ENCODE measurements at regions not wholly inside any gene's neighbourhood (a gene's known extent, or its start where the extent isn't known, plus 50 kb on each side); places are given as distances from the start of the nearest gene placed in this dataset.
"Not testable (repeated sequence)": the region's sequence is repeated elsewhere in the genome, so short reads cannot be mapped to it uniquely, and the experiment has no call there.

DNA sequence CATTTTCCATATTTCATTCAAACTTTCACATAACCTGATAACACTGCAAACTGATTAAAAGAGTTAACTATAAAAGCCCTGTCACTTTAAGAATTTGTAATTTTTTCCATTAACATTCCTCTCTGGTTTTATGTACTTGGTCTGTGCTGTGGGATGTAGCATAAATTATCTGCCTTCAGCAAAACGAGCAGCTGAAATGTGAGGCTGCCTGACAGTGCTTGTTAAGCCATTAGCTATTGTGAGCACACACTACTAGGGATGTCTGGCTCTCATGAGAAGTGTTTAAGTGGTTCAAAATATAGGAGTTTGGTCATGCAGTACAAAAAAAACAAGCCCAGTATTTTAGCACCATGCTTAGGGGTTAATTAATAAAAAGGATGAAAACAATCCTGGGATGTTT, 63.0 kb downstream of the HOXA1 start:
- no peak for DNase-seq
- TF ChIP-seq POLR2A (IDR thresholded peaks at IDR 0.05; ENCODE audit: low read length) (no peak), GATA1 (IDR thresholded peaks at IDR 0.05; ENCODE audit: low read depth, low read length) (no peak)

DNA sequence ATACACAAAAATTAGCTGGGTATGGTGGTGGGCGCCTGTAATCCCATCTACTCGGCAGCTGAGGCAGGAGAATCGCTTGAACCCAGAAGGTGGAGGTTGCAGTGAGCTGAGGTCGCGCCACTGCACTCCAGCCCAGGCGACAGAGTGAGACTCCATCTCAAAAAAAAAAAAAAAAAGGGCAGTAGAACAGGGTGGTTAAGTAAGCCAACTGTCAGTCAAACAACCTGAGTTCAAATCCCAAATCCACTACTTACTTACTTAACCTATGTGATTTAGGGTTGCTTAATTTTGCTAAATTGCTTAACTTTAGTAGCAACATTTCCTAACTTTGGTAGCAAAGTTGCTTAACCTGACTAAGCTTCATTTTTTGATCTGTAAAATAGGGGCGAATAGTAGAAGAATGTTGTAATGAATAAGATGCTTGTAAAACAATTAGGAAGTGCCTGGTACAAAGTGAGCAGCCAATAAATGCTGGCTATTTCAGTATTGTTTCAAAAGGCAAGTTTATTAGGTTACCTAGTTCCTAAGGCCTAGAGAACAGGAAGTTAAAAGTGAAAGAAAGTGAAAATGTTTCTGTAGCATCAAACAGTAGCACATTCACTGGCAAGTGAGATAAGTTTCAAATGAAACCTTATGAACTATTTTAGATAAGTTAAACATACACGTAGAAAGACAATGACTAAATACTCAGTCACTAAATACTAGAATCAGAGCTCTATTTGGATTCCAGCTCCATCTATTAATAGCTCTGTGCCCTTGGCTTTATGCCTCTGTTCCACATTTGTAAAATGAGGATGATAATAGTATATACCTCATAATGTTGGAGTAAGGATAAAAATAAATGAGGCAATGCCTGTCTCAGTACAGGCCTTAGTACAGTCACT, 64.3 kb downstream of the HOXA1 start:
- TF ChIP-seq GATA1 (IDR thresholded peaks at IDR 0.05; ENCODE audit: low read depth, low read length) (no peak), POLR2A (IDR thresholded peaks at IDR 0.05; ENCODE audit: low read length) (no peak)
- peak; percentile 11 to 23 for DNase-seq

- no peak for DNase-seq
Observed at GRCh38 chr7:27030393-27031050, 65.3 kb downstream of the HOXA1 start.

DNA sequence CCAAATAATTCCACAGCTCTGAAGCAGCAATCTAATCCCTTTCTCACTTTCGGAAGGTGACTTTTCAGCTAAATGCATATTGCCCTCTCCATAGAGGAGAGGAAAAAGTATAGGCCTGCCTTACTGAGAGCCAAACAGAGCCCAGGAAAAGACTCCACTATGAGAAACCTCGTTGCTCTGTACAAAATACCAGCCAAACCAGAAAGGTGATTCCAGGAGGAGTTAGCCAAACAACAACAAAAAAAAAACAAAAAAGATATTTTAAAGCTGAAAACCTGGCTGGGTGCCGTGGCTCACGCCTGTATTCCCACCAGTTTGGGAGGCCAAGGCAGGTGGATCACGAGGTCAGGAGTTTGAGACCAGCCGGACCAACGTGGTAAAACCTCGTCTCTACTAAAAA, 70.5 kb downstream of the HOXA1 start:
- no peak for DNase-seq
- TF ChIP-seq POLR2A (IDR thresholded peaks at IDR 0.05; ENCODE audit: low read length), result no peak
- TF ChIP-seq GATA1 (IDR thresholded peaks at IDR 0.05; ENCODE audit: low read depth, low read length), result no peak

More at GRCh38 chr7:27030393-27031050, 65.3 kb downstream of the HOXA1 start:
- TF ChIP-seq POLR2A (IDR thresholded peaks at IDR 0.05; ENCODE audit: low read length), result no peak
- no peak for TF ChIP-seq GATA1 (IDR thresholded peaks at IDR 0.05; ENCODE audit: low read depth, low read length)

DNA sequence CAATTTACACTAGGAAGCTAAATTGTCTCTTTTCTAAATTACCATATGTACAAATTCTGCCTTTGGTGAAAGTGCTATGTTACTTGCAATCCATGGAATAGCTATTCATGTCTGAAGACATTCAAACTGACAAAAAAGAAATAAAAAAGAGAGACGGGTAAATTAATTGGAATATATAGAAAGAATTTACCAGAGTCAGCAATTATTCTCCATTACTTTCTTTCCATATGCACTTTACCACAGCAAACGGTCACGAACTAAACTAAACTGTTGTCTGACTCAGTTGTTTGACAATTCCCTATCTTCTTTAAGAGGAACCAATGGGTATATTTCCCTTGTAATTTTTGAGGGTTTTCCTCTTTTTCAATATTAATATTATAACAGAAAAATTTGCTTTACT, 85.7 kb downstream of the HOXA1 start:
- TF ChIP-seq POLR2A (IDR thresholded peaks at IDR 0.05; ENCODE audit: low read length) (no peak), GATA1 (IDR thresholded peaks at IDR 0.05; ENCODE audit: low read depth, low read length) (no peak)
- no peak for DNase-seq

- DNase-seq, result peak; percentile 68 to 86
- TF ChIP-seq POLR2A (IDR thresholded peaks at IDR 0.05; ENCODE audit: low read length), result no peak
- no peak for TF ChIP-seq GATA1 (IDR thresholded peaks at IDR 0.05; ENCODE audit: low read depth, low read length)
Observed at GRCh38 chr7:27000496-27000895, 95.3 kb downstream of the HOXA1 start.

DNA sequence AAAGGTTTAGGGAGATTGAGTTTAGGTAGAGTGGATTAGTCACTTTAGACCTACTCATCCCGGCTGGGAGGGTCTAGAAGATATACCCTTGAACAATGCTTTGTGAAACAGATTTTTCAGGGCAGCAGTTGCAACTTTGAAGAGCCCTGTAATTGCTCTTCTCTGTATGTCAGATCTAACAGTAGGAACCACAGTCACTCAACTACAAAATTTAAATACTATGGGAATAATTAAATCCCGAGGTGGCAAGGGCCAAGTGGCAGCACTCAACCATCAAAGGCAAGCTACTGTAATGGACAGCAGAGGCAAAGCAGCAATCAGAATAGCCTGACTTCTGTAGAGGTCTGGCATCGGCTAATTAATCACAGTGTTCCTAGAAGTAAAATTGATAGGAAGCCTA, 97.5 kb downstream of the HOXA1 start:
- DNase-seq, result not testable (repeated sequence)

- DNase-seq, result no peak
- TF ChIP-seq GATA1 (IDR thresholded peaks at IDR 0.05; ENCODE audit: low read depth, low read length) (no peak), POLR2A (IDR thresholded peaks at IDR 0.05; ENCODE audit: low read length) (no peak)
Observed at GRCh38 chr7:26995666-26996065, 100.1 kb downstream of the HOXA1 start.

DNA sequence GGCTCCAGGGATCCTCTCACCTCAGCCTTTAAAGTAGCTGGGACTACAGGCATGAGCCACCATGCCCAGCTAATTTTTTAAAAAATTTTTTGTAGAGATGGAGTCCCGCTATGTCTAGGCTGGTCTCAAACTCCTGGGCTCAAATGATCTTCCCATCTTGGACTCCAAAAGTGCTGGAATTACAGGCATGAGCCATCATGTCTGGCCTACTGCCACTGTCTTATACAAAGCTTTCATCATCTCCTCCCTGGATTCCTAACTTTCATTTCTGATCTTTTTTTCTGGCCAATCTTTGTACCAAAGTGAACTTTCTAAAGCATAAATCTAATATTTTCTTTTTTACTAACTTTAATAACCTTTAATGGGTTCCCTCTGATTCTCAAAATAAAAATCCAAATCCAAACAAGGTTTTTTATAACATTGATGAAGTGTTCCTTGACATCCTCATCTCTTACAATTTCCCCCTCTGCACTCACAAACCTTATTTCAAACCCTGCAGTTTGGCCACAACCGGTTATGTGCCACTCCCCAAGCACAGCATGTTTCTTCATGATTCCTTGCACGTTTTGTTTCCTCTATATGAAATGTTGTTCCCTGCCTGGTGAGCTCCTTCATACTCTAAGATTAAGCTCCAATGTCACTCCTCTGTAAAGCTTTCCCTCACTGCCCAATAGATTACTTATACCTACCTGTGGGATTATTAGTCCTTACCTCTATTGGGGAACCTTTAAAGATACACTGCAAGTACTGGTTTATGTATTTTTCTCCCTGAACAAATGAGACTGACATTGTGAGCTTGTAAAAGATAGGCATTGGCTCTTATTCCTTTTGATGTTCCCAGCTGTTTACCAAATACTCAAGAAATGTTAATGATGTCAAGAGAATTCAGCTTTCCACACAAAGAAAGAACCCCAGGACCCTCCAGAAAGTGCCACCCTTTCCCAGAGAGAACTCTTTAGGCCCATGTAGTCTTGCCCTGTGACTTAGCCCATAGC, 101.7 kb downstream of the HOXA1 start:
- no peak for TF ChIP-seq POLR2A (IDR thresholded peaks at IDR 0.05; ENCODE audit: low read length)
- no peak for TF ChIP-seq GATA1 (IDR thresholded peaks at IDR 0.05; ENCODE audit: low read depth, low read length)

DNA sequence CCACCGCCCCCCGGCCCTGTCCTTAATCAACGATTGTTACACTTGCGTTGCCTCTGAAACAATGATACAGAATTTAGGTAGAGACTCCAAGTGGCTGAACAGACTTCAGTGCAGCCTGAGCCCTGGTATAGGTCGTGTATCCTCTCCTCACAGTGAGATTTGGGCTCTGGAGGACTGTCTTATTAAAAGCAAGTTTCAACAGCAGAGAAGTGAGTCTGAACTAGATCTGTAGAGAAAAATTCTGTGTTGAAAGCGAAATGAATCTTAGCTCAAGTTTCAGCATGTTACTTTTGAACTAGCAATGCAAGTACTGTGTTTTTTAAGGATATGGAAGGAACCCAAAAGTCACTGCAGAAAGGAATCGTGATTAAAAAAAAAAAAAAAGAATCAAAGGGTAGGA, 103.1 kb downstream of the HOXA1 start:
- no peak for TF ChIP-seq GATA1 (IDR thresholded peaks at IDR 0.05; ENCODE audit: low read depth, low read length)
- TF ChIP-seq POLR2A (IDR thresholded peaks at IDR 0.05; ENCODE audit: low read length), result no peak
- no peak for DNase-seq

More for the DNA sequence above, 101.7 kb downstream of the HOXA1 start:
- DNase-seq, result no peak

- no peak for DNase-seq
- no peak for TF ChIP-seq GATA1 (IDR thresholded peaks at IDR 0.05; ENCODE audit: low read depth, low read length)
- TF ChIP-seq POLR2A (IDR thresholded peaks at IDR 0.05; ENCODE audit: low read length), result no peak
Observed at GRCh38 chr7:26991796-26992195, 104.0 kb downstream of the HOXA1 start.

DNA sequence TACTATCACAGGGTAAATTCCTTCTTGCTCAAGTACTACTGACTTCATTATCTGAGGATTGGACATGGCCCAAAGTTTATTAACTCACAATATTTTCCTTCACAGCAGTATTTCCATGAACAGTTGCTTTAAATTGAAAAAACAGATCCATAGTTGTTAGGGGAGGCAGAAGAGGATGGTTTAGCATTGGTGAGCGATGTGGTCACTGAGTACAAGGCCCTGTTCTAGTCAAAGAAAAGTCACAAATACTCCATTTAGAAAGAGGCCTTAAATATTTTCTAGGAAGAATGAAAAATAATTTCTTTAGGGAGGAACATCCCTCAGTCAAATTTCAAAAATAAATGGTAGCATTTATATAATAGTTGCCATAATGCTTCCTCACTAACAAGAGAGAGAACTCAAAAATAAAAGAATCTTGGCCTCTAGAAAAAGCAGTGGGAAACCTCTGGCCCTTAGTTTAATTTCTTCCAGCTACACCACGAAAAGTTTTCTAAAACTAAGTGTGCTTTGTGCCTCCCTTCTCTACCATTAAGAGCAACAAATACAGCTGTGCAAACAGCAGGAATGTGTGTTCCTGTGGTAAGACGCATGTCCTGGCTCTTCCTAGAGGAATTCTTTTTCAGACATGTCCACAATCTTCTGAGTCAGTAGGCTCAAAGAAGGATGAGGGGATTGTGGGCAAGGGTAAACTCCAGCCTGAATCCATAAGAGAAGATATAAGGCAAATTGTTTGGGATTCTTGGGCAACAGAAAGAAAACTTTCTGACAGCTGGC, 105.7 kb downstream of the HOXA1 start:
- no peak for TF ChIP-seq GATA1 (IDR thresholded peaks at IDR 0.05; ENCODE audit: low read depth, low read length)
- no peak for TF ChIP-seq POLR2A (IDR thresholded peaks at IDR 0.05; ENCODE audit: low read length)
- no peak for DNase-seq

DNA sequence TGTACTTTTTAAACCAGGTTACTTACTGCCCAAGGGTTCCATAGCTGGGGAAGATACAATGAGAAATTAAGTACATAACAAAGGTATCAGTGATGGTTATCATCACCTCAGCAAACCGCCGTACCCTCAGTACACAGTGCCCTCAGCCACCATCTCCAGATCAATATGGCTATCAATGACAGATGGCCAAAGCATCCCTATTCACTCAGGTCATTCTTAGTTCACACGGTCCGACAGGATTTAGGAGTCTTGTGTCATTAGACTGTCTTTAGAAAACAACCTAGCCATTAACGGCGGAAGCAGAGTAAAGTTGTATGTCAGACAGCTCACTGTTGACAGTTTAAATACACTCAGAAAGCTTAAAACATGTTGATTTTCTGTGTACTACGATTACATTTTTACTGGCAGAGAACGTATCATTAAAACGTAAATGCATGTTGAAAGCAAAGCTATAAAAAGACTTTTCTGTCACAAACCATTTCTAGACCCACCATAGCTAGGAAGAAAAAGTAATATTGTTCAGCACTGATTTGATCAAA, 106.9 kb downstream of the HOXA1 start:
- TF ChIP-seq POLR2A (IDR thresholded peaks at IDR 0.05; ENCODE audit: low read length), result no peak
- TF ChIP-seq GATA1 (IDR thresholded peaks at IDR 0.05; ENCODE audit: low read depth, low read length), result no peak
- DNase-seq, result no peak

Measured in erythroblast (primary cell).